Ascending aorta (tissue), 2 donors: ENCODE measurements at regions not wholly inside any gene's neighbourhood (a gene's known extent, or its start where the extent isn't known, plus 50 kb on each side); places are given as distances from the start of the nearest gene placed in this dataset.

Experiments used
- DNase-seq, 2 donors: peaks; one replicate each; pipeline ENCODE4 v3.0.0-alpha.2; 2019; ENCODE audit warnings: low spot score in 2 of 2
- H3K27ac ChIP-seq, 2 donors: fragments of 200-600 bp; sonication (generic); one replicate each; pipeline ENCODE4 v1.5.1; 2016 to 2017; ENCODE audit warnings: mild to moderate bottlenecking in 1 of 2
- H3K27me3 ChIP-seq: fragments of 200-600 bp; sonication (generic); one replicate; pipeline ENCODE4 v1.5.1; 2017
- H3K36me3 ChIP-seq, 2 donors: fragments of 200-600 bp; sonication (generic); one replicate each; pipeline ENCODE4 v1.5.1; 2016
- H3K4me1 ChIP-seq, 2 donors: fragments of 200-600 bp; sonication (generic); one replicate each; pipeline ENCODE4 v1.5.1; 2016 to 2017; ENCODE audit warnings: mild to moderate bottlenecking in 1 of 2
- H3K4me3 ChIP-seq, 2 donors: fragments of 200-600 bp; sonication (generic); one replicate each; pipeline ENCODE4 v1.5.1; 2016 to 2017; ENCODE audit warnings: mild to moderate bottlenecking in 1 of 2
- H3K9me3 ChIP-seq, 2 donors: fragments of 200-600 bp; sonication (generic); one replicate each; pipeline ENCODE4 v1.5.1; 2016
- intact Hi-C: fragments of 100-400 bp; cut with DNase I; formaldehyde crosslinking; loops from one replicate; pipeline ENCODE4 v1.15.1; 2023
- TF ChIP-seq, protein P1 (sequence below), 3 experiments: fragments of 200-600 bp in 2 of 3; fragments of 450-650 bp in 1 of 3; sonication (generic) in 2 of 3; IDR thresholded peaks; one replicate each; pipeline ENCODE4 v1.5.1; 2016 to 2019; ENCODE audit warnings: antibody characterized with exemption in 3 of 3, mild to moderate bottlenecking in 1 of 3, moderate library complexity in 1 of 3

GRCh38 chr15:54722342-54722986, 474.3 kb downstream of the RSL24D1 start:
- no peak overlapping the region for H3K4me3 ChIP-seq
- TF ChIP-seq, protein P1, sequence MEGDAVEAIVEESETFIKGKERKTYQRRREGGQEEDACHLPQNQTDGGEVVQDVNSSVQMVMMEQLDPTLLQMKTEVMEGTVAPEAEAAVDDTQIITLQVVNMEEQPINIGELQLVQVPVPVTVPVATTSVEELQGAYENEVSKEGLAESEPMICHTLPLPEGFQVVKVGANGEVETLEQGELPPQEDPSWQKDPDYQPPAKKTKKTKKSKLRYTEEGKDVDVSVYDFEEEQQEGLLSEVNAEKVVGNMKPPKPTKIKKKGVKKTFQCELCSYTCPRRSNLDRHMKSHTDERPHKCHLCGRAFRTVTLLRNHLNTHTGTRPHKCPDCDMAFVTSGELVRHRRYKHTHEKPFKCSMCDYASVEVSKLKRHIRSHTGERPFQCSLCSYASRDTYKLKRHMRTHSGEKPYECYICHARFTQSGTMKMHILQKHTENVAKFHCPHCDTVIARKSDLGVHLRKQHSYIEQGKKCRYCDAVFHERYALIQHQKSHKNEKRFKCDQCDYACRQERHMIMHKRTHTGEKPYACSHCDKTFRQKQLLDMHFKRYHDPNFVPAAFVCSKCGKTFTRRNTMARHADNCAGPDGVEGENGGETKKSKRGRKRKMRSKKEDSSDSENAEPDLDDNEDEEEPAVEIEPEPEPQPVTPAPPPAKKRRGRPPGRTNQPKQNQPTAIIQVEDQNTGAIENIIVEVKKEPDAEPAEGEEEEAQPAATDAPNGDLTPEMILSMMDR (IDR thresholded peaks at IDR 0.05), result no peak
- H3K27me3 ChIP-seq, result no peaks in the 10 kb centered on the region
- H3K9me3 ChIP-seq, result peaks cover 0 to 3% of the 10 kb centered on the region in 2 donors
- intact Hi-C loops, result no loop called here
- no peaks in the 10 kb centered on the region for H3K4me1 ChIP-seq
- no peaks in the 10 kb centered on the region for H3K36me3 ChIP-seq
- DNase-seq, result no peak
- H3K27ac ChIP-seq, result no peak overlapping the region

GRCh38 chr15:54719325-54719724, 477.4 kb downstream of the RSL24D1 start:
- DNase-seq, result no peak
- H3K36me3 ChIP-seq, result no peaks in the 10 kb centered on the region
- H3K27me3 ChIP-seq, result no peaks in the 10 kb centered on the region
- H3K9me3 ChIP-seq, result peaks cover 0 to 3% of the 10 kb centered on the region in 2 donors
- no peak overlapping the region for H3K27ac ChIP-seq
- H3K4me3 ChIP-seq, result no peak overlapping the region
- TF ChIP-seq, protein P1 (IDR thresholded peaks at IDR 0.05), result no peak
- no peaks in the 10 kb centered on the region for H3K4me1 ChIP-seq
- intact Hi-C loops, result no loop called here

DNA sequence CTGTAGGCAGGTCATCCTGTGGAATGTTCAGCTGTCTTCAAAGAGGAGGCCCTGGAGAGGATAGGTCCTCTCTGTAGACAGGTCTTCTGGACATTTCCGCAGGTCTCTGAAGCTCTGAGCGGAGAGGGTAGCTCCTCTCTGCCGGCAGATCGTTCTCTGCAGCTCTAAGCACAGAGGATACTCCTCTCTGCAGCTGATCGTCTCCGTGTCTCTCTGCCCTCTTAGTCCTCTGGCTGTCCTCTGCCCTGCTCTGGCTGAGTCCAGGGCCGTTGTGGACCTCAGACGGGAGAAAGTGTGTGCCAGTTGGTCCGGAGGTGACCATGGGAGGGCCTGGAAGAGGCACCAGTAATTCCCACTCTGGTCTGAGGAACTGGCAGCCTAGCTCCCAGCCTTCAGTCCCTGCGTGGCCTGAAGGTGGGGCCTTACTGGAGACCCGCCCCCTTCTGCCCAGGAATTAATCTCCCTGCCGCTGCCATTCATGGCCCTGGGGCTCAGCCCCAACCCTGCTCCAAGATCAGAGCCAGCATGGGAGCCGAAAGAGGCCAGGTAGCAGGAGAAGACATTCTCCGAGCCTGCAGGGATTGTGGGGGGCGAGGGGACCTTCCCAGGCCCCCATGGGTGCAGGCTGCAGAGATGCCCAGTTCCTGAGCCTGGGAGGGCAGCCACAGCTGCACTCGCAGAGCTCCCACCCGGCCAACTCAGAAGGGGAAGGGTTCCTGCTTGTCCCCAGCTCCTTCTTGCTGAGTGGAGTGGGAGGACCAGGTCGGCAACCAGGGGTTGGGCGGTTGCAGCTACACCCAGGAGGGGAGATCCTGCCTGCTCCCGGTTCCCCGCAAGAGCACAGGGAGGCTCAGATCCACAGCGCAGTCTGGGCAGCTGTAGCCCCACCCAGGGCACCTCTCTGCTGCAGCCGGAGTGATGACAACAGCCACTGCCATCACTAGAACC, 488.7 kb downstream of the RSL24D1 start:
- TF ChIP-seq, protein P1 (IDR thresholded peaks at IDR 0.05), result no peak
- H3K27me3 ChIP-seq, result no peaks in the 10 kb centered on the region
- H3K9me3 ChIP-seq, result no peaks in the 10 kb centered on the region
- no peaks in the 10 kb centered on the region for H3K4me1 ChIP-seq
- no peaks in the 10 kb centered on the region for H3K36me3 ChIP-seq
- no peak overlapping the region for H3K4me3 ChIP-seq
- intact Hi-C loops, result no loop called here
- H3K27ac ChIP-seq, result no peak overlapping the region
- DNase-seq, result no peak

- intact Hi-C loops, result no loop called here
- Histone ChIP-seq H3K9me3 (no peaks in the 10 kb centered on the region), H3K27me3 (no peaks in the 10 kb centered on the region), H3K36me3 (no peaks in the 10 kb centered on the region), H3K4me1 (no peaks in the 10 kb centered on the region), H3K27ac (no peak overlapping the region), H3K4me3 (no peak overlapping the region)
- DNase-seq, result no peak
- TF ChIP-seq, protein P1 (IDR thresholded peaks at IDR 0.05), result no peak
Measured at GRCh38 chr15:54687628-54688027, 509.1 kb downstream of the RSL24D1 start.
